Stomach (tissue), 4 donors: ENCODE measurements at regions not wholly inside any gene's neighbourhood (a gene's known extent, or its start where the extent isn't known, plus 50 kb on each side); places are given as distances from the start of the nearest gene placed in this dataset.
"Not testable (repeated sequence)": the region's sequence is repeated elsewhere in the genome, so short reads cannot be mapped to it uniquely, and the experiment has no call there.

ENCODE experiments used
- EP300 ChIP-seq: sonication (generic); formaldehyde crosslinking; IDR thresholded peaks from one replicate; pipeline ENCODE4 v1.6.1; 2017; ENCODE audit warnings: antibody characterized with exemption
- TF ChIP-seq, protein P1 (sequence below), 7 experiments: fragments of 450-650 bp in 4 of 7; fragments of 200-600 bp in 3 of 7; sonication (generic) in 3 of 7; IDR thresholded peaks; one replicate each; pipeline ENCODE4 v1.5.1; 2016 to 2019; ENCODE audit warnings: antibody characterized with exemption in 7 of 7, control low read depth in 2 of 7, mild to moderate bottlenecking in 1 of 7

DNA sequence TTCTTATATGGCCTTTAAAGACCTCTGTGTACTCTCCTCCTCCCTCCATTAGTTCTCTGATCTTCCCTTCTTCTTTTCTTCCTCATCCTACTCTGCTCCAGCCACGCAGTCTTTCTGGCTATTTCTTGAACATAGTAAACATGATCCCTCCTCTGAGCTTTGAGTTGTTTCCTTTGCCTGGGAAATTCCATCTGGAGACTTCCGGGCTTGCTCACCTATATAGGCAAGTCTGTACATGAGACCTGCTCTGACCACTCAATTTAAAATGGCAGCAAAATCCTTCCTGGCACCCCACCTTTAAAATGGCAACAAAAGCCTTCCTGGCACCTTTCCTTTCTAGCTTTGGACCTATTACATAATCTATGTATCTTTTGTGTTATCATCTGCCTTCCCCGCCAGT lies 94.4 kb downstream of the SPDYE17 start:
- TF ChIP-seq, protein P1, sequence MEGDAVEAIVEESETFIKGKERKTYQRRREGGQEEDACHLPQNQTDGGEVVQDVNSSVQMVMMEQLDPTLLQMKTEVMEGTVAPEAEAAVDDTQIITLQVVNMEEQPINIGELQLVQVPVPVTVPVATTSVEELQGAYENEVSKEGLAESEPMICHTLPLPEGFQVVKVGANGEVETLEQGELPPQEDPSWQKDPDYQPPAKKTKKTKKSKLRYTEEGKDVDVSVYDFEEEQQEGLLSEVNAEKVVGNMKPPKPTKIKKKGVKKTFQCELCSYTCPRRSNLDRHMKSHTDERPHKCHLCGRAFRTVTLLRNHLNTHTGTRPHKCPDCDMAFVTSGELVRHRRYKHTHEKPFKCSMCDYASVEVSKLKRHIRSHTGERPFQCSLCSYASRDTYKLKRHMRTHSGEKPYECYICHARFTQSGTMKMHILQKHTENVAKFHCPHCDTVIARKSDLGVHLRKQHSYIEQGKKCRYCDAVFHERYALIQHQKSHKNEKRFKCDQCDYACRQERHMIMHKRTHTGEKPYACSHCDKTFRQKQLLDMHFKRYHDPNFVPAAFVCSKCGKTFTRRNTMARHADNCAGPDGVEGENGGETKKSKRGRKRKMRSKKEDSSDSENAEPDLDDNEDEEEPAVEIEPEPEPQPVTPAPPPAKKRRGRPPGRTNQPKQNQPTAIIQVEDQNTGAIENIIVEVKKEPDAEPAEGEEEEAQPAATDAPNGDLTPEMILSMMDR (IDR thresholded peaks at IDR 0.05): not testable (repeated sequence)
- TF ChIP-seq EP300: not testable (repeated sequence)
